Stimulated activated CD4-positive, alpha-beta T cell treated with anti-CD3 and anti-CD28 coated beads, Interleukin-12 subunit alpha, Interleukin-12 subunit beta, amount 100 ng/mL, for 4 hours (primary cell): ENCODE measurements at regions not wholly inside any gene's neighbourhood (a gene's known extent, or its start where the extent isn't known, plus 50 kb on each side); places are given as distances from the start of the nearest gene placed in this dataset.

ENCODE experiments used
- DNase-seq: peaks from one replicate; pipeline ENCODE4 v3.0.0-alpha.2; 2020

- DNase-seq: no peak
Measured at GRCh38 chr2:43030551-43031307, 195.7 kb downstream of the ZFP36L2 start.

GRCh38 chr2:43029186-43029585 is 197.2 kb downstream of the ZFP36L2 start:
- no peak for DNase-seq

GRCh38 chr2:43028188-43028587 is 198.2 kb downstream of the ZFP36L2 start:
- no peak for DNase-seq

GRCh38 chr2:43027097-43027873 is 199.1 kb downstream of the ZFP36L2 start:
- DNase-seq: no peak

- DNase-seq: no peak
Measured at GRCh38 chr2:43026426-43027096, 199.8 kb downstream of the ZFP36L2 start.

- no peak for DNase-seq
Measured at GRCh38 chr2:43025709-43026295, 200.6 kb downstream of the ZFP36L2 start.

- DNase-seq: peak; percentile 41
Measured at GRCh38 chr2:43024515-43025011, 201.8 kb downstream of the ZFP36L2 start.

GRCh38 chr2:43023791-43024514 is 202.5 kb downstream of the ZFP36L2 start:
- no peak for DNase-seq

GRCh38 chr2:43022896-43023295 is 203.5 kb downstream of the ZFP36L2 start:
- DNase-seq: no peak

GRCh38 chr2:43021791-43022509 is 204.5 kb downstream of the ZFP36L2 start:
- DNase-seq: no peak

- no peak for DNase-seq
Measured at GRCh38 chr2:43020990-43021669, 205.3 kb downstream of the ZFP36L2 start.

GRCh38 chr2:43020296-43020695 is 206.1 kb downstream of the ZFP36L2 start:
- no peak for DNase-seq

- DNase-seq: no peak
Measured at GRCh38 chr2:43019536-43020183, 206.7 kb downstream of the ZFP36L2 start.

GRCh38 chr2:43019025-43019367 is 207.4 kb downstream of the ZFP36L2 start:
- DNase-seq: no peak

- no peak for DNase-seq
Measured at GRCh38 chr2:43018179-43019024, 208.0 kb downstream of the ZFP36L2 start.

GRCh38 chr2:43013821-43014345 is 212.5 kb downstream of the ZFP36L2 start:
- no peak for DNase-seq

- DNase-seq: no peak
Measured at GRCh38 chr2:43012966-43013365, 213.4 kb downstream of the ZFP36L2 start.

GRCh38 chr2:43011158-43011491 is 215.3 kb downstream of the ZFP36L2 start:
- no peak for DNase-seq

- DNase-seq: no peak
Measured at GRCh38 chr2:43010438-43011157, 215.8 kb downstream of the ZFP36L2 start.
